ENCODE measurements at regions not wholly inside any gene's neighbourhood (a gene's known extent, or its start where the extent isn't known, plus 50 kb on each side); places are given as distances from the start of the nearest gene placed in this dataset.
A peak's percentile ranks its signal among the peaks of the same experiment; 100 is the strongest.

GRCh38 chr22:47295226-47295901 lies 532.9 kb downstream of the TBC1D22A start:
- DNase-seq (ENCODE audit: low read depth): no peak

- DNase-seq (ENCODE audit: low read depth): no peak
These were observed 532.1 kb downstream of the TBC1D22A start for GRCh38 chr22:47294576-47294975.

GRCh38 chr22:47294222-47294532 lies 531.7 kb downstream of the TBC1D22A start:
- DNase-seq (ENCODE audit: low read depth): no peak

- no peak for DNase-seq (ENCODE audit: low read depth)
These were observed 531.1 kb downstream of the TBC1D22A start for GRCh38 chr22:47293368-47294221.

- no peak for DNase-seq (ENCODE audit: low read depth)
These were observed 530.3 kb downstream of the TBC1D22A start for GRCh38 chr22:47292546-47293320.

GRCh38 chr22:47291565-47292495 lies 529.4 kb downstream of the TBC1D22A start:
- no peak for DNase-seq (ENCODE audit: low read depth)

- DNase-seq (ENCODE audit: low read depth): no peak
These were observed 528.4 kb downstream of the TBC1D22A start for GRCh38 chr22:47290706-47291430.

GRCh38 chr22:47289336-47289985 lies 527.0 kb downstream of the TBC1D22A start:
- DNase-seq (ENCODE audit: low read depth): no peak

- DNase-seq (ENCODE audit: low read depth): no peak
These were observed 526.2 kb downstream of the TBC1D22A start for GRCh38 chr22:47288680-47289079.

- no peak for DNase-seq (ENCODE audit: low read depth)
These were observed 525.1 kb downstream of the TBC1D22A start for GRCh38 chr22:47287516-47287915.

GRCh38 chr22:47286590-47286989 lies 524.1 kb downstream of the TBC1D22A start:
- DNase-seq (ENCODE audit: low read depth): no peak

- DNase-seq (ENCODE audit: low read depth): no peak
These were observed 523.5 kb downstream of the TBC1D22A start for GRCh38 chr22:47285981-47286380.

- no peak for DNase-seq (ENCODE audit: low read depth)
These were observed 522.4 kb downstream of the TBC1D22A start for GRCh38 chr22:47284822-47285221.

GRCh38 chr22:47284360-47284759 lies 521.9 kb downstream of the TBC1D22A start:
- no peak for DNase-seq (ENCODE audit: low read depth)

- DNase-seq (ENCODE audit: low read depth): no peak
These were observed 521.3 kb downstream of the TBC1D22A start for GRCh38 chr22:47283616-47284270.

- DNase-seq (ENCODE audit: low read depth): no peak
These were observed 520.4 kb downstream of the TBC1D22A start for GRCh38 chr22:47282851-47283250.

GRCh38 chr22:47282366-47282765 lies 519.9 kb downstream of the TBC1D22A start:
- no peak for DNase-seq (ENCODE audit: low read depth)

- DNase-seq (ENCODE audit: low read depth): peak; percentile 3
These were observed 519.0 kb downstream of the TBC1D22A start for GRCh38 chr22:47281126-47282106.

- no peak for DNase-seq (ENCODE audit: low read depth)
These were observed 517.9 kb downstream of the TBC1D22A start for GRCh38 chr22:47280301-47280700.

Data from HS-5 (cell line).